PC-3 (cell line): ENCODE measurements at regions not wholly inside any gene's neighbourhood (a gene's known extent, or its start where the extent isn't known, plus 50 kb on each side); places are given as distances from the start of the nearest gene placed in this dataset.

Source experiments
- ATAC-seq: fragments of 200-7000 bp; cut with Tn5 transposase; 2 replicates; pipeline ENCODE4 v1.9.1; 2020; ENCODE audit warnings: mild to moderate bottlenecking, moderate library complexity
- BruUV-seq: library from RNA; stranded (reverse); fragments of 400-500 nt; replicated peaks from 2 replicates; lab custom pipeline; 2021; lab: Mats Ljungman, UMichigan
- CTCF ChIA-PET: fragments of 300-600 bp; sonication (Branson Sonifier 250); formaldehyde crosslinking; loops from one replicate; lab custom pipeline; 2022; ENCODE audit warnings: antibody characterized with exemption; lab: Charles Lee
- POLR2A ChIA-PET: fragments of 300-600 bp; sonication (Branson Sonifier 250); formaldehyde crosslinking; loops from one replicate; lab custom pipeline; 2022; ENCODE audit warnings: antibody characterized with exemption; ENCODE audit not compliant: unreplicated experiment; lab: Charles Lee
- DNase-seq: peaks from one replicate; pipeline ENCODE4 v3.0.0-alpha.2; 2015
- H2AFZ ChIP-seq: fragments of 300-600 bp; sonication (generic); 2 replicates; pipeline ENCODE4 v1.6.0; 2016; ENCODE audit warnings: antibody characterized with exemption, low read length
- H3F3A ChIP-seq: fragments of 300-600 bp; sonication (generic); one replicate; pipeline ENCODE4 v1.6.0; 2017; ENCODE audit warnings: antibody characterized with exemption, low read length, control low read depth, mild to moderate bottlenecking; ENCODE audit not compliant: unreplicated experiment
- H3K27ac ChIP-seq: fragments of 300-600 bp; sonication (generic); 2 replicates; pipeline ENCODE4 v1.5.1; 2016; ENCODE audit warnings: mild to moderate bottlenecking, low read length
- H3K27me3 ChIP-seq: fragments of 300-600 bp; sonication (generic); 2 replicates; pipeline ENCODE4 v1.6.1; 2016; ENCODE audit warnings: low read length, mixed read lengths
- H3K36me3 ChIP-seq: fragments of 300-600 bp; sonication (generic); 2 replicates; pipeline ENCODE4 v1.6.1; 2016; ENCODE audit warnings: low read depth, mixed run types, low read length, mixed read lengths
- H3K4me1 ChIP-seq: fragments of 300-600 bp; sonication (generic); 2 replicates; pipeline ENCODE4 v1.5.1; 2016; ENCODE audit warnings: low read length; ENCODE audit not compliant: insufficient read depth
- H3K4me2 ChIP-seq: fragments of 300-600 bp; sonication (generic); 2 replicates; pipeline ENCODE4 v1.6.0; 2016; ENCODE audit warnings: low read length
- H3K4me3 ChIP-seq: fragments of 300-600 bp; sonication (generic); 2 replicates; pipeline ENCODE4 v1.5.1; 2016; ENCODE audit warnings: mild to moderate bottlenecking, low read length, mixed read lengths
- H3K79me2 ChIP-seq: fragments of 300-600 bp; sonication (generic); 2 replicates; pipeline ENCODE4 v1.6.1; 2017; ENCODE audit warnings: low read length, mixed read lengths
- H3K9ac ChIP-seq: fragments of 300-600 bp; sonication (generic); 2 replicates; pipeline ENCODE4 v1.6.0; 2016; ENCODE audit warnings: mild to moderate bottlenecking, low read length
- H3K9me2 ChIP-seq: fragments of 300-600 bp; sonication (generic); replicated peaks from 2 replicates; pipeline ENCODE4 v1.6.1; 2016; ENCODE audit warnings: mixed run types, low read length, mixed read lengths
- H3K9me3 ChIP-seq: fragments of 300-600 bp; sonication (generic); 2 replicates; pipeline ENCODE4 v1.6.1; 2016; ENCODE audit warnings: low read length, mixed read lengths
- H4K20me1 ChIP-seq: fragments of 300-600 bp; sonication (generic); 2 replicates; pipeline ENCODE4 v1.6.1; 2016; ENCODE audit warnings: low read length, mixed read lengths
- CTCF ChIP-seq: fragments of 300-600 bp; sonication (generic); conservative IDR thresholded peaks from 2 replicates; pipeline ENCODE4 v1.5.1; 2017; ENCODE audit warnings: antibody characterized with exemption, low read depth, mild to moderate bottlenecking, low read length
- EZH2 ChIP-seq: fragments of 300-600 bp; sonication (generic); IDR thresholded peaks from one replicate; pipeline ENCODE4 v1.6.1; 2017; ENCODE audit warnings: antibody characterized with exemption, mild to moderate bottlenecking, low read length; ENCODE audit not compliant: unreplicated experiment
- EZH2phosphoT487 ChIP-seq: fragments of 300-600 bp; sonication (generic); IDR thresholded peaks from 2 replicates; pipeline ENCODE4 v1.6.1; 2018; ENCODE audit warnings: mild to moderate bottlenecking, antibody characterized with exemption, low read length, borderline replicate concordance
- intact Hi-C: fragments of 100-400 bp; cut with micrococcal nuclease; formaldehyde crosslinking; loops from 2 replicates; pipeline ENCODE4 v1.9.0; 2023

GRCh38 chr2:42978175-42978886 lies 185.9 kb upstream of the HAAO start:
- Histone ChIP-seq H3F3A (no peaks in the 10 kb centered on the region), H3K79me2 (no peaks in the 10 kb centered on the region), H3K27ac (no peak overlapping the region), H3K4me1 (peaks cover 15% of the 10 kb centered on the region), H3K9ac (no peak overlapping the region), H3K36me3 (no peaks in the 10 kb centered on the region), H3K4me3 (no peak overlapping the region), H3K4me2 (no peak overlapping the region), H4K20me1 (no peaks in the 10 kb centered on the region), H3K27me3 (no peaks in the 10 kb centered on the region), H3K9me2 (no peaks in the 10 kb centered on the region), H3K9me3 (no peaks in the 10 kb centered on the region), H2AFZ (no peak overlapping the region)
- DNase-seq (no peak), ATAC-seq (no peak)
- POLR2A ChIA-PET = interaction anchor here (0.6 kb wide), 1 partner anchor 124 kb away, joined by 3 read pairs; no protein-coding TSS in a partner anchor
- BruUV-seq = no TSS peak
- CTCF ChIA-PET = no interaction called here
- TF ChIP-seq CTCF (no peak), EZH2 (no peak), EZH2phosphoT487 (no peak)
- intact Hi-C loops = loop anchor here (5.0 kb wide), 1 partner anchor 44 kb away; no protein-coding TSS in a partner anchor

GRCh38 chr2:42977270-42978174 lies 185.1 kb upstream of the HAAO start:
- no peak for DNase-seq
- no TSS peak for BruUV-seq
- Histone ChIP-seq H3K27me3 (no peaks in the 10 kb centered on the region), H3F3A (no peaks in the 10 kb centered on the region), H3K9ac (no peak overlapping the region), H3K4me1 (peaks cover 15% of the 10 kb centered on the region), H3K4me2 (no peak overlapping the region), H3K36me3 (no peaks in the 10 kb centered on the region), H3K9me3 (no peaks in the 10 kb centered on the region), H3K4me3 (no peak overlapping the region), H3K27ac (no peak overlapping the region), H3K9me2 (no peaks in the 10 kb centered on the region), H4K20me1 (no peaks in the 10 kb centered on the region), H3K79me2 (no peaks in the 10 kb centered on the region), H2AFZ (no peak overlapping the region)
- ChIA-PET CTCF (no interaction called here), POLR2A (interaction anchor here (0.6 kb wide), 1 partner anchor 123 kb away, joined by 3 read pairs; no protein-coding TSS in a partner anchor)
- intact Hi-C loops = loop anchor here (5.0 kb wide), 1 partner anchor 45 kb away; no protein-coding TSS in a partner anchor
- ATAC-seq = no peak
- TF ChIP-seq EZH2 (no peak), EZH2phosphoT487 (no peak), CTCF (no peak)
